GM19351 (cell line): ENCODE measurements at regions not wholly inside any gene's neighbourhood (a gene's known extent, or its start where the extent isn't known, plus 50 kb on each side); places are given as distances from the start of the nearest gene placed in this dataset.

Experiments
- ATAC-seq: cut with Tn5 transposase; IDR thresholded peaks from one replicate; pipeline ENCODE4 v1.9.1; 2021; ENCODE audit warnings: mild to moderate bottlenecking, moderate library complexity; ENCODE audit not compliant: unreplicated experiment

GRCh38 chr2:611519-611918, 65.7 kb downstream of the TMEM18 start:
- ATAC-seq = no peak

GRCh38 chr2:610491-610890, 66.7 kb downstream of the TMEM18 start:
- no peak for ATAC-seq

- ATAC-seq = no peak
Measured at GRCh38 chr2:609881-610280, 67.3 kb downstream of the TMEM18 start.

DNA sequence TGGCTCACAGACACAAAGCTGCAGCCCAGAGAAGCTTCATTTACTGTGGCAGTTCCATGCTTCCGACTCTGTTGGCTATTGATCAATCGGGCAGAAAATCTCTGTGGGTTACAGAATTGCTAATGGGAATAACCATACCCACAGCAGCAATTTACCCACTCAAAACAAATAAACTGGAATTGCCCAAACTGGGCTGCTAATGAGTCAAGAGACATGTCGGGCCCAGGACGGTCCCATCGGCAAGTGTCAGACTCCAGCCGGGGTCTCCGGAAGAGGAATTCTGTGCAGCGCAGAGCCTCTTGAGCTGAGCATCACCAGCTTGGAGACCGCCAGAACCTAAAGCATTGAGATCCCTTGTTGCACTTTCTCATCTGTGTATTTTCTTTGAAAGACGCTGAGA, 67.8 kb downstream of the TMEM18 start:
- ATAC-seq = no peak

DNA sequence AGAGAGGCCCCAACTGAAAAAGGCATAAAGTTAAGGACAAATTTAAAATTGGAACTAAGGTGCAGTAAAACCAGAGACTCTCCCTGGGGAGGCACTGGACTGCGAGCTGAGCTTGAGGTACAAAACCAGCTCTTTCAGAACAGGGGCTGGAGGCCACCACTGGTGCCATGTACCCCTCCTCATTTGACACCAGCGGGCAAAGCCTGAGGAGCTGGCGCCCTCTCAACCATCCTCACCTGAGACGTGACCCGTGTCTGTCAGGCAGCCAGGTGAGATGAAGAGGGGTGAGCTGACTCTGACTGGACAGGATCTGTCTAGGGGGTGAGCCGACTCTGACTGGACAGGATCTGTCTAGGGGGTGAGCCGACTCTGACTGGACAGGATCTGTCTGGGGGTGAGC, 68.5 kb downstream of the TMEM18 start:
- ATAC-seq = no peak

- ATAC-seq = no peak
Measured at GRCh38 chr2:608297-608696, 68.9 kb downstream of the TMEM18 start.

GRCh38 chr2:607709-608108, 69.5 kb downstream of the TMEM18 start:
- no peak for ATAC-seq

- no peak for ATAC-seq
Measured at GRCh38 chr2:607172-607571, 70.0 kb downstream of the TMEM18 start.

- ATAC-seq = no peak
Measured at GRCh38 chr2:605674-606608, 71.3 kb downstream of the TMEM18 start.

- ATAC-seq = no peak
Measured at GRCh38 chr2:604854-605524, 72.2 kb downstream of the TMEM18 start.

- no peak for ATAC-seq
Measured at GRCh38 chr2:604385-604784, 72.8 kb downstream of the TMEM18 start.

DNA sequence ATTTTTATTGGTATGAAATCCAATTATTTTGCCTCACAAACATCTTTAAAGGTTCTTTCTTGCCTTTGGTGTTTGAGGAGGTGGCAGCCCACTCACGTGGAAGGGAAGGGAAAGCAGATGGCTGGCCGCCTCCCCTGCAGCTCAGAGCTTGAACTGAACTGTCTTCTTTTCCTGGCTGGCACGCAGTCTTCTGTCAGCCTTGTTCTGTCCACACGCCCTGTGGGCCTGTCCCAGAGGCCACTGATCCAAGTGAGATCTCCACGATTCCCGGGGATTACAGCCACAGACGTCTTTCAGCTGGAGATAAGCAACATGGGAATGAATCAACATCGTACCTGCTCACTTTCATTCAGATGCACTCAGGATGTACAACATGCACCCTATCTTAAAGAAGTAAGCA, 73.3 kb downstream of the TMEM18 start:
- ATAC-seq = no peak

- no peak for ATAC-seq
Measured at GRCh38 chr2:603427-603826, 73.8 kb downstream of the TMEM18 start.

DNA sequence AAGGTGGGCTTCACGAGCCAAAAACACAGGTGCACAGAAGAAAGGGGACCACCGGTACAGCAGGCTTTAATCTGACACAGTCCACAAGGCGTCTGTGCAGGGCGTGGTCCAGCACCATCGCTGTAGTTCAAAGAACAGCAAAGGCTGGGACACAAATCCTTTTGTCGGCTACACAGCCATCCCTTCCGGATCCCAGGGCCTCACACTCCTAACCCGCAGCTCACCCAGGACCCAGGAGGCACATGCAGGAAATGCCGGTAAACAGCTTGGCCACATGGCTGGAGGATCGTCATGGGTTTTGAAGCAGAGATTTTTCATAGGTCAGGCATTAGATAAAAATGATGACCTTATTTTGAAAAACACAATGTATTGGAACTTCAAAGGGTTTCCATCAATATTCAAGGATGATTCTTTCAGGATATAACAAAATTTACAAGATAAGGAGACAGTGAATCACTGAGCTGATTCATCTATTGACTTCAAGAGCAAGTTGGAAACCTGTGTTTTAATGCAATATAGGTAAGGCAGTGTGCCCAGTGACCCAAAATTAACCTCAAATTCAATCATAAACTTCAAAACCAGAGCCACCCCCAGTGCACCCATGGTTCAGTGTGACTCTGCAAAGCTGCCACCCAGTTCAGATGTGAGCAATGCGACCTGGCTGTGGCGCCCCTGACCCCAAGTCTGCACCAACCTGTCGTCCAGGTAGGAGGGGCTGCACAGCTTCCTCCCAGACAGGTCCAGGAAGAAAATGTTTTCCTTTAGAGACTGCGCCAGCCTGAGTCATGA, 74.4 kb downstream of the TMEM18 start:
- ATAC-seq = no peak

DNA sequence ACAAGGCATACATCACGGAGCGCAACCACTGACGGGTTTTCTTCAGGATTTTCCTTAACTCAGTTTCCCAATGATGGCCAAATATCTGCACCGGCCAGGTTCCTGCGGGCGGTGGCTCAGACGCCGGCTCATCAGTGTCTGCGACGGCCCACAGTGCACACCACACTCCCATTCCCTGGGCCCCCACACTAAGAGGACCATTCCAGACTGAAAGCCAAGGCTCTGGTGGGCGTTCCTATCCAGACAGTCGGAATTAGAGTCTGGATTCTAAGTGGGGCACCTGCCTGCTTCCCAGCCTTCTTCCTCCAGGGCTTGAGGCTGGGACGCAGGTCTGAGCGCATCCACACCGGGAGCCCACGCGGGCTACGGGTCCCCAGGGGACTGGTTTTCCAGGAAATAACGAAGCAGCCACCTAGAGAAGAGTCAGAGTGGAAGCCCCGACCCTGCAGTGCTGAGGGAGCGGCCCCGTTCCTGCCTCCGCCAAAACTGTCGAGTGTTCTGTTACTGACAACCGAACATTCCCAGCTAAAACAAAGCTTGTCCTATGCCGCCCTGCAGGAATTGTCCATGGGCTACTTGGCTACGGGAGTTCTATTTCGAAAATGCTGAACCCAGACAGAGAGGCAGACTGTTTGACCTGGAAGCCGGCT, 75.3 kb downstream of the TMEM18 start:
- ATAC-seq = no peak

DNA sequence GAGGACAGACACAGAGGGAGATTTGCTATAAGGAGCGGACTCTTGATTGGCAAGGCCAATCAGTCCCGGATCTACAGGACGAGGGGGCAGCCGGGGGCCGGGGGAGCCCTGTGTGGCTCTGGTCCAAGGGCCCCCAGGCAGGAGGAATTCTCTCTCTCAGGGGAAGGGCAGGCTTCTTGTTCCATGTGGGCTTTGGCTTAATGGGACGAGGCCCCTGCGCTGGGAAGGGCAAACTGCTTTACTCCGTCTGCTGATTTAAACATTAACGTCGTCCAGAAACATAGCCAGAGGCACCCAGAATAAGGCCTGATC, 75.9 kb downstream of the TMEM18 start:
- ATAC-seq = no peak

GRCh38 chr2:600542-601386, 76.4 kb downstream of the TMEM18 start:
- no peak for ATAC-seq

DNA sequence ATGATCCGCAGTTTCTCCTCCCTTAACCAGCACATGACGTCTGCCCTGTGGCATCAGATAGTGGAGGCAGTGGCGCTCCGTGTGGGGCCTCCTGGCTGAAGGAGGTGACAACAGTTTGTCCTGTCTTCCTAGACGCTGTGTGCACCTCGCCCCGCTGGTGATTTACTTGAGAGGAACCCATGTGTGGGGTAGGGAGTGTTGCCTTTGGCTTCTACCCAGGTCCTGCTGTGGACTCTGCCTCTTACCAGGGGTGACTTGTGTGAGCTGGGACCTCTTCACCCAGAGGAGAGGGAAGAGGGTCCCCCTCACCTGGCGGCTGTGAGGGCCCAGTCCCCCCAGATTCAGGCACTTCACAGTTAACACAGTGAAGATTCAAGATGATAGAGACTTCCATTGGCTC, 77.6 kb downstream of the TMEM18 start:
- ATAC-seq = no peak

- ATAC-seq = no peak
Measured at GRCh38 chr2:598058-598802, 79.0 kb downstream of the TMEM18 start.
